ENCODE measurements at regions not wholly inside any gene's neighbourhood (a gene's known extent, or its start where the extent isn't known, plus 50 kb on each side); places are given as distances from the start of the nearest gene placed in this dataset.
A peak's percentile ranks its signal among the peaks of the same experiment; 100 is the strongest.

- no peak overlapping the region for H3K9ac ChIP-seq (ENCODE audit: insufficient read length, low read depth)
- no peaks in the 10 kb centered on the region for H3K27me3 ChIP-seq (ENCODE audit: insufficient read depth, insufficient read length)
- H3K4me1 ChIP-seq (ENCODE audit: insufficient read depth, insufficient read length): no peaks in the 10 kb centered on the region
- H3K9me3 ChIP-seq (ENCODE audit: insufficient read depth, low read length): peaks cover 14% of the 10 kb centered on the region; the same call in 1 of the 2 replicates
- TF ChIP-seq YY1 (IDR thresholded peaks at IDR 0.05; ENCODE audit: insufficient read depth, insufficient read length): no peak
- no peak for TF ChIP-seq ZNF274 (IDR thresholded peaks at IDR 0.05; ENCODE audit: low read depth, low read length)
- TF ChIP-seq SUZ12 (IDR thresholded peaks at IDR 0.05; ENCODE audit: extremely low read depth, insufficient read depth, insufficient read length): no peak
- no peak for DNase-seq (ENCODE audit: low read depth, low spot score)
- no peak overlapping the region for H3K4me3 ChIP-seq (ENCODE audit: insufficient read length, low read depth)
- H3K36me3 ChIP-seq (ENCODE audit: insufficient read depth, insufficient read length, low read length): no peaks in the 10 kb centered on the region
Measured at GRCh38 chr13:46949211-46949610, 52.4 kb upstream of the HTR2A start.

DNA sequence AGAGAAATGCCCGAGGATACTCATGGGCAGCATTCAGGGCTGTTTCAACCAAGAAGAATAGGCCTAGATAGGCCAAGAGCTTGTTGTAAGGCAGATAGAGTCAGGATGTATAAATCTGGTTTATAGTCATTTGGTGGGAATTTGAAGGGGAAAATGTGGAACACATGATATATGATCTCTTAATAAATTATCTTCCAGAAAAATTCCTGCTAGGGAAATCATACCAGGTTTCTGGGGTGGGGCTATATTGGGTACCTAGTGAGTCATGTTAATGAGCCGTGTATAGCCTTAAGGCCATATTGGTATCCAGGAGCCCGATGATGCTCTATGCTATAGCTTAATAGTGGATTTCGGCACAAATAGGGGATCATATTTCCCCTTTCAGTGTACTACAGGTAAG is 51.5 kb upstream of the HTR2A start:
- Histone ChIP-seq H3K4me3 (ENCODE audit: insufficient read length, low read depth) (no peak overlapping the region), H3K4me1 (ENCODE audit: insufficient read depth, insufficient read length) (no peaks in the 10 kb centered on the region), H3K9ac (ENCODE audit: insufficient read length, low read depth) (no peak overlapping the region), H3K9me3 (ENCODE audit: insufficient read depth, low read length) (peaks cover 14% of the 10 kb centered on the region; the same call in 1 of the 2 replicates), H3K27me3 (ENCODE audit: insufficient read depth, insufficient read length) (no peaks in the 10 kb centered on the region), H3K36me3 (ENCODE audit: insufficient read depth, insufficient read length, low read length) (no peaks in the 10 kb centered on the region)
- TF ChIP-seq ZNF274 (IDR thresholded peaks at IDR 0.05; ENCODE audit: low read depth, low read length) (no peak), YY1 (IDR thresholded peaks at IDR 0.05; ENCODE audit: insufficient read depth, insufficient read length) (no peak), SUZ12 (IDR thresholded peaks at IDR 0.05; ENCODE audit: extremely low read depth, insufficient read depth, insufficient read length) (no peak)
- DNase-seq (ENCODE audit: low read depth, low spot score): no peak

- no peak overlapping the region for H3K9ac ChIP-seq (ENCODE audit: insufficient read length, low read depth)
Measured at GRCh38 chr13:46947425-46948191, 50.8 kb upstream of the HTR2A start.

More at GRCh38 chr13:46947425-46948191, 50.8 kb upstream of the HTR2A start:
- no peak overlapping the region for H3K4me3 ChIP-seq (ENCODE audit: insufficient read length, low read depth)
- peaks cover 14% of the 10 kb centered on the region; the same call in 1 of the 2 replicates for H3K9me3 ChIP-seq (ENCODE audit: insufficient read depth, low read length)
- no peaks in the 10 kb centered on the region for H3K4me1 ChIP-seq (ENCODE audit: insufficient read depth, insufficient read length)
- H3K36me3 ChIP-seq (ENCODE audit: insufficient read depth, insufficient read length, low read length): no peaks in the 10 kb centered on the region
- peak; percentile 48 for DNase-seq (ENCODE audit: low read depth, low spot score)
- no peaks in the 10 kb centered on the region for H3K27me3 ChIP-seq (ENCODE audit: insufficient read depth, insufficient read length)
- TF ChIP-seq ZNF274 (IDR thresholded peaks at IDR 0.05; ENCODE audit: low read depth, low read length): no peak
- TF ChIP-seq SUZ12 (IDR thresholded peaks at IDR 0.05; ENCODE audit: extremely low read depth, insufficient read depth, insufficient read length): no peak
- no peak for TF ChIP-seq YY1 (IDR thresholded peaks at IDR 0.05; ENCODE audit: insufficient read depth, insufficient read length)
